A549 (cell line): ENCODE measurements at regions not wholly inside any gene's neighbourhood (a gene's known extent, or its start where the extent isn't known, plus 50 kb on each side); places are given as distances from the start of the nearest gene placed in this dataset.

Experiments
- ATAC-seq, 2 experiments: fragments of 200-7000 bp in 1 of 2; fragments of >200 bp in 1 of 2; cut with Nextera tagmentation in 1 of 2; cut with Tn5 transposase in 1 of 2; 3 replicates each; pipeline versions ENCODE4 v1.8.0 to v1.9.1; 2018 to 2020; ENCODE audit warnings: mild to moderate bottlenecking in 1 of 2, moderate library complexity in 1 of 2
- CTCF ChIA-PET: fragments of 300-600 bp; sonication (Branson Sonifier 250); formaldehyde crosslinking; extraction: SDS; loops from one replicate; lab custom pipeline; 2021; ENCODE audit warnings: antibody characterized with exemption, inconsistent platforms; lab: Yijun Ruan, JAX
- POLR2A ChIA-PET: fragments of 350-600 bp; formaldehyde crosslinking; extraction: SDS; loops from one replicate; lab custom pipeline; 2021; ENCODE audit warnings: antibody characterized with exemption, inconsistent platforms; lab: Yijun Ruan, JAX
- DNase-seq, 2 experiments: peaks; one replicate each; pipeline versions ENCODE4 v3.0.0 to v3.0.0-alpha.2; 2011 to 2016; ENCODE audit warnings: low read depth in 1 of 2, low spot score in 1 of 2
- FAIRE-seq: peaks from 2 replicates; lab custom pipeline; 2011; peaks lifted over from hg19 to GRCh38; lab: Jason Lieb, UNC
- H3K27ac ChIP-seq, 2 experiments: fragments of >200 bp; sonication (Bioruptor Twin); formaldehyde crosslinking; 3 replicates each; pipeline ENCODE4 v1.5.1; 2016 to 2017
- H3K4me1 ChIP-seq: fragments of >200 bp; sonication (Bioruptor Twin); formaldehyde crosslinking; 3 replicates; pipeline ENCODE4 v1.6.1; 2016
- H3K4me2 ChIP-seq: fragments of >200 bp; sonication (Bioruptor Twin); formaldehyde crosslinking; 3 replicates; pipeline ENCODE4 v1.6.1; 2016
- H3K4me3 ChIP-seq: fragments of >200 bp; sonication (Bioruptor Twin); formaldehyde crosslinking; 3 replicates; pipeline ENCODE4 v1.5.1; 2016
- H3K9me3 ChIP-seq: fragments of >200 bp; sonication (Bioruptor Twin); formaldehyde crosslinking; 3 replicates; pipeline ENCODE4 v1.6.1; 2016
- BCL3 ChIP-seq: fragments of >200 bp; sonication (Bioruptor Twin); formaldehyde crosslinking; IDR thresholded peaks from 3 replicates; pipeline ENCODE4 v1.6.1; 2016
- BHLHE40 ChIP-seq: IDR thresholded peaks from 2 replicates; pipeline ENCODE4 v1.6.1; 2012; ENCODE audit warnings: low read depth, low read length, inconsistent platforms
- CBX8 ChIP-seq: fragments of 200-600 bp; sonication (generic); IDR thresholded peaks from 2 replicates; pipeline ENCODE4 v1.6.1; 2016
- CEBPB ChIP-seq, 2 experiments: fragments of >200 bp in 1 of 2; sonication (Bioruptor Twin) in 1 of 2; formaldehyde crosslinking in 1 of 2; IDR thresholded peaks; 2 replicates each; pipeline ENCODE4 v1.6.1; 2012 to 2016
- CHD4 ChIP-seq: fragments of 200-600 bp; sonication (generic); IDR thresholded peaks from 2 replicates; pipeline ENCODE4 v1.6.1; 2016; ENCODE audit warnings: antibody characterized with exemption, mild to moderate bottlenecking, borderline replicate concordance
- EHF ChIP-seq: fragments of 250-450 bp; sonication (Bioruptor Pico); IDR thresholded peaks from 2 replicates; pipeline ENCODE4 v1.5.0; 2020; ENCODE audit warnings: mild to moderate bottlenecking
- EP300 ChIP-seq, 2 experiments: fragments of >200 bp; sonication (Bioruptor Twin); formaldehyde crosslinking; IDR thresholded peaks; 2 replicates in 1 of 2; 3 replicates in 1 of 2; pipeline ENCODE4 v1.6.1; 2016 to 2017
- FOSB ChIP-seq: fragments of 250-450 bp; sonication (Bioruptor Pico); IDR thresholded peaks from 2 replicates; pipeline ENCODE4 v1.5.0; 2020; ENCODE audit warnings: mild to moderate bottlenecking, moderate library complexity
- HEYL ChIP-seq: fragments of 250-450 bp; sonication (Bioruptor Pico); IDR thresholded peaks from 2 replicates; pipeline ENCODE4 v1.8.0; 2021; ENCODE audit warnings: mild to moderate bottlenecking, moderate library complexity
- HOXB13 ChIP-seq: fragments of 250-450 bp; sonication (Bioruptor Pico); IDR thresholded peaks from 2 replicates; pipeline ENCODE4 v1.5.0; 2020; ENCODE audit warnings: low read depth, mild to moderate bottlenecking, moderate library complexity
- JUN ChIP-seq, 2 experiments: fragments of >200 bp; sonication (Bioruptor Twin); formaldehyde crosslinking; IDR thresholded peaks; 2 replicates in 1 of 2; 3 replicates in 1 of 2; pipeline ENCODE4 v1.6.1; 2016 to 2017
- JUNB ChIP-seq: fragments of >200 bp; sonication (Bioruptor Twin); formaldehyde crosslinking; IDR thresholded peaks from 2 replicates; pipeline ENCODE4 v1.6.1; 2016
- MAX ChIP-seq: IDR thresholded peaks from 2 replicates; pipeline ENCODE4 v1.6.1; 2012
- MAZ ChIP-seq: fragments of 150-350 bp; IDR thresholded peaks from 2 replicates; pipeline ENCODE4 v1.6.1; 2014; ENCODE audit warnings: antibody characterized with exemption, low read depth, low read length, borderline replicate concordance
- NFE2L2 ChIP-seq: fragments of 150-350 bp; conservative IDR thresholded peaks from 2 replicates; pipeline ENCODE4 v1.6.1; 2014; ENCODE audit warnings: low read length
- POLR2A ChIP-seq: IDR thresholded peaks from 2 replicates; pipeline ENCODE4 v1.6.1; 2012; ENCODE audit warnings: mild to moderate bottlenecking, low read length
- RAD21 ChIP-seq, 2 experiments: fragments of >200 bp in 1 of 2; sonication (Bioruptor Twin) in 1 of 2; formaldehyde crosslinking in 1 of 2; IDR thresholded peaks in 1 of 2; conservative IDR thresholded peaks in 1 of 2; 2 replicates in 1 of 2; 3 replicates in 1 of 2; pipeline ENCODE4 v1.6.1; 2012 to 2018; ENCODE audit warnings: inconsistent platforms in 1 of 2
- RARB ChIP-seq: fragments of 250-450 bp; sonication (Bioruptor Pico); IDR thresholded peaks from 2 replicates; pipeline ENCODE4 v1.8.0; 2021; ENCODE audit warnings: mild to moderate bottlenecking, moderate library complexity
- RCOR1 ChIP-seq: fragments of 150-350 bp; IDR thresholded peaks from 2 replicates; pipeline ENCODE4 v1.6.1; 2014; ENCODE audit warnings: antibody characterized with exemption, low read length, low read depth
- REST ChIP-seq: fragments of 200-600 bp; sonication (generic); IDR thresholded peaks from 2 replicates; pipeline ENCODE4 v1.6.1; 2016; ENCODE audit warnings: antibody characterized with exemption, mild to moderate bottlenecking, moderate library complexity
- RFX5 ChIP-seq: fragments of 450-650 bp; IDR thresholded peaks from 2 replicates; pipeline ENCODE4 v1.7.1; 2014; ENCODE audit warnings: antibody characterized with exemption, mild to moderate bottlenecking, moderate library complexity
- SREBF2 ChIP-seq: fragments of 450-650 bp; IDR thresholded peaks from 2 replicates; pipeline ENCODE4 v1.6.1; 2014; ENCODE audit warnings: mild to moderate bottlenecking, moderate library complexity
- TFCP2L1 ChIP-seq: fragments of 250-450 bp; sonication (Bioruptor Pico); IDR thresholded peaks from 2 replicates; pipeline ENCODE4 v1.5.0; 2021; ENCODE audit warnings: mild to moderate bottlenecking
- TP53 ChIP-seq: fragments of 250-450 bp; sonication (Bioruptor Pico); IDR thresholded peaks from 2 replicates; pipeline ENCODE4 v1.5.0; 2021; ENCODE audit warnings: mild to moderate bottlenecking, moderate library complexity
- WGBS: methylation state at CpG from one replicate; pipeline ENCODE4 v1.1.6; 2017; ENCODE audit errors: missing lambda C conversion rate; 5-methylcytosine and 5-hydroxymethylcytosine counted together
- TF ChIP-seq, protein P1 (sequence below): fragments of >200 bp; sonication (Bioruptor Twin); formaldehyde crosslinking; IDR thresholded peaks from 2 replicates; pipeline ENCODE4 v1.6.1; 2016

DNA sequence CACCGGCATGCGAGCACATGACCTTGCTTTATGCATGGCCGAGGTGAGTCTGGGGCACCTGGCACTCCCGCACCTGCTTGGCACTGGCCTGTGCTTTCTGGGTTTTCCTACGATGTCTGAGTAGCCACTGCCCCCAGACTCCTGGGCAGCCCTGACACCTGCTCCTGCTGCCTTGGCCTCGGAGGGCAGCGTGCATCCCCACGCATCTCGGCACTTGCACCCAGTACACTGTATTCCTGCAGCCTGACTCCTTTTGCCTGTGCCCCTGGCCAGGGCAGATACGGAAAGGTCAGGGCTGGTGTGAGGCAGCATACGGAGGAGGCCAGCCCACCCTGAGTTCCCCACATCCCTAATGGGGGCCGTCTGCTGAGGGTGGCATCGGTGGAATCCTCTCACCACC, 340.6 kb downstream of the TEX29 start:
- no peak for DNase-seq
- 67% methylated on average over 5 of the region's 13 CpGs for WGBS
- ChIA-PET CTCF (no interaction called here), POLR2A (no interaction called here)
- no peaks in the 10 kb centered on the region for H3K9me3 ChIP-seq
- no peak overlapping the region for H3K4me2 ChIP-seq
- no peak for FAIRE-seq
- H3K4me1 ChIP-seq, result no peaks in the 10 kb centered on the region
- H3K4me3 ChIP-seq, result no peak overlapping the region
- TF ChIP-seq FOSB (CRISPR knock-in tag), result no peak
- no peak overlapping the region for H3K27ac ChIP-seq
- ATAC-seq, result no peak

GRCh38 chr13:111661776-111662175, 341.3 kb downstream of the TEX29 start:
- H3K4me2 ChIP-seq, result no peak overlapping the region
- no peak for TF ChIP-seq SREBF2
- no peak for TF ChIP-seq EHF (CRISPR knock-in tag)
- TF ChIP-seq BCL3, result no peak
- TF ChIP-seq POLR2A, result no peak
- TF ChIP-seq RAD21 (conservative IDR thresholded peaks at IDR 0.05 in 1 of 2, IDR thresholded peaks at IDR 0.05 in 1 of 2), result no peak
- no peak for TF ChIP-seq JUNB
- TF ChIP-seq HEYL (CRISPR knock-in tag), result no peak
- TF ChIP-seq TP53 (CRISPR knock-in tag), result no peak
- no peak for TF ChIP-seq EP300 (IDR thresholded peaks at IDR 0.05)
- no peak for TF ChIP-seq MAZ
- no peak for TF ChIP-seq CEBPB (IDR thresholded peaks at IDR 0.05)
- TF ChIP-seq CBX8, result no peak
- no peak for TF ChIP-seq RARB (CRISPR knock-in tag)
- TF ChIP-seq HOXB13 (CRISPR knock-in tag), result no peak
- no peak for TF ChIP-seq CHD4
- no peak for TF ChIP-seq RCOR1
- TF ChIP-seq JUN (IDR thresholded peaks at IDR 0.05), result no peak
- POLR2A ChIA-PET, result interaction anchor here (0.6 kb wide), 1 partner anchor 345 kb away, joined by 3 read pairs; no protein-coding TSS in a partner anchor
- no peak overlapping the region for H3K4me3 ChIP-seq
- DNase-seq, result no peak
- no peaks in the 10 kb centered on the region for H3K4me1 ChIP-seq
- no peak for ATAC-seq
- CTCF ChIA-PET, result no interaction called here
- no peak overlapping the region for H3K27ac ChIP-seq
- 17% methylated on average over 2 of the region's 9 CpGs for WGBS
- no peaks in the 10 kb centered on the region for H3K9me3 ChIP-seq
- no peak for FAIRE-seq

GRCh38 chr13:111662451-111662850, 342.0 kb downstream of the TEX29 start:
- no peak overlapping the region for H3K4me2 ChIP-seq
- no peak overlapping the region for H3K4me3 ChIP-seq
- ATAC-seq (no peak), FAIRE-seq (no peak), DNase-seq (no peak)
- H3K27ac ChIP-seq, result no peak overlapping the region
- WGBS, result 31% methylated on average over 5 of the region's 5 CpGs
- no peaks in the 10 kb centered on the region for H3K9me3 ChIP-seq
- H3K4me1 ChIP-seq, result no peaks in the 10 kb centered on the region
- TF ChIP-seq EP300 (IDR thresholded peaks at IDR 0.05), result no peak
- TF ChIP-seq, protein P1, sequence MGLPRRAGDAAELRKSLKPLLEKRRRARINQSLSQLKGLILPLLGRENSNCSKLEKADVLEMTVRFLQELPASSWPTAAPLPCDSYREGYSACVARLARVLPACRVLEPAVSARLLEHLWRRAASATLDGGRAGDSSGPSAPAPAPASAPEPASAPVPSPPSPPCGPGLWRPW, result no peak
- TF ChIP-seq NFE2L2, result no peak
- TF ChIP-seq TFCP2L1, result no peak
- TF ChIP-seq MAX, result no peak
- no peak for TF ChIP-seq BHLHE40
- no peak for TF ChIP-seq RFX5
- TF ChIP-seq REST, result no peak
- CTCF ChIA-PET, result no interaction called here
- POLR2A ChIA-PET, result no interaction called here
